HCT116 (cell line): ENCODE measurements at regions not wholly inside any gene's neighbourhood (a gene's known extent, or its start where the extent isn't known, plus 50 kb on each side); places are given as distances from the start of the nearest gene placed in this dataset.

ENCODE experiments used
- ATAC-seq: fragments of 200-7000 bp; cut with Tn5 transposase; 2 replicates; pipeline ENCODE4 v1.9.1; 2020; ENCODE audit warnings: mild to moderate bottlenecking, moderate library complexity
- BruUV-seq: library from RNA; stranded (reverse); fragments of 400-500 nt; replicated peaks from 2 replicates; lab custom pipeline; 2021; lab: Mats Ljungman, UMichigan
- CTCF ChIA-PET: fragments of 300-600 bp; sonication (Branson Sonifier 250); formaldehyde crosslinking; loops from one replicate; lab custom pipeline; 2021; ENCODE audit warnings: antibody characterized with exemption; lab: Charles Lee
- POLR2A ChIA-PET: fragments of 300-600, 350-600 bp; sonication (Branson Sonifier 250); formaldehyde crosslinking; loops from one replicate; lab custom pipeline; 2021; ENCODE audit warnings: antibody characterized with exemption; lab: Charles Lee
- RAD21 ChIA-PET, 2 experiments: fragments of 300-600 bp; sonication (Branson Sonifier 250); formaldehyde crosslinking; loops; one replicate each; lab custom pipeline; 2023; ENCODE audit warnings: low total read pairs in 2 of 2; ENCODE audit not compliant: uncharacterized antibody in 2 of 2, unreplicated experiment in 2 of 2, low non-redundant PET in 1 of 2; lab: Charles Lee
- DNase-seq: peaks from one replicate; pipeline ENCODE4 v3.0.0-alpha.2; 2010; ENCODE audit warnings: low read depth, low spot score
- H2AFZ ChIP-seq: fragments of 200-600 bp; shearing (Covaris generic), sonication (generic); 2 replicates; pipeline ENCODE4 v1.6.1; 2017; ENCODE audit warnings: low read depth, mixed run types, mixed read lengths, antibody characterized with exemption, low read length; ENCODE audit not compliant: poor library complexity, severe bottlenecking
- H3K27ac ChIP-seq: 2 replicates; pipeline ENCODE4 v1.5.1; 2012; ENCODE audit warnings: low read depth, low read length
- H3K27me3 ChIP-seq: fragments of 200-600 bp; sonication (generic); 2 replicates; pipeline ENCODE4 v1.6.1; 2016; ENCODE audit warnings: mixed run types, low read length, mixed read lengths; ENCODE audit not compliant: insufficient read depth
- H3K36me3 ChIP-seq, 2 experiments: fragments of 200-500 bp in 1 of 2; fragments of 200-600 bp in 1 of 2; sonication (Bioruptor generic) in 1 of 2; sonication (generic) in 1 of 2; 2 replicates each; pipeline versions ENCODE4 v1.5.1 to v1.6.1; 2014 to 2016; ENCODE audit warnings: low read length in 2 of 2, inconsistent platforms in 1 of 2, mixed read lengths in 1 of 2, mixed run types in 1 of 2; ENCODE audit not compliant: insufficient read depth in 2 of 2, control insufficient read depth in 1 of 2
- H3K4me1 ChIP-seq, 2 experiments: fragments of 200-600 bp in 1 of 2; sonication (generic) in 1 of 2; 2 replicates each; pipeline versions ENCODE4 v1.5.1 to v1.6.1; 2012 to 2017; ENCODE audit warnings: low read length in 2 of 2, inconsistent platforms in 1 of 2, mild to moderate bottlenecking in 1 of 2, mixed read lengths in 1 of 2, mixed run types in 1 of 2, moderate library complexity in 1 of 2; ENCODE audit not compliant: insufficient read depth in 2 of 2, control insufficient read depth in 1 of 2
- H3K4me2 ChIP-seq: fragments of 200-600 bp; sonication (generic); 2 replicates; pipeline ENCODE4 v1.6.1; 2017; ENCODE audit warnings: mixed run types, low read length, mixed read lengths
- H3K4me3 ChIP-seq, 2 experiments: fragments of 200-600 bp in 1 of 2; sonication (generic) in 1 of 2; replicated peaks in 1 of 2; 2 replicates each; pipeline ENCODE4 v1.5.1; 2011 to 2016; ENCODE audit warnings: low read length in 2 of 2, control low read depth in 1 of 2, low read depth in 1 of 2, mild to moderate bottlenecking in 1 of 2, mixed read lengths in 1 of 2, mixed run types in 1 of 2
- H3K79me2 ChIP-seq: fragments of 200-600 bp; sonication (generic); 2 replicates; pipeline ENCODE4 v1.6.1; 2017; ENCODE audit warnings: mild to moderate bottlenecking, mixed run types, low read length, moderate library complexity, mixed read lengths; ENCODE audit not compliant: insufficient read depth
- H3K9ac ChIP-seq: fragments of 200-600 bp; sonication (generic); 2 replicates; pipeline ENCODE4 v1.6.1; 2016; ENCODE audit warnings: low read length, mixed read lengths
- H3K9me2 ChIP-seq: fragments of 200-600 bp; sonication (generic), shearing (Covaris generic); 2 replicates; pipeline ENCODE4 v1.6.1; 2017; ENCODE audit warnings: mixed run types, mild to moderate bottlenecking, moderate library complexity; ENCODE audit not compliant: insufficient read depth
- H3K9me3 ChIP-seq, 2 experiments: fragments of 200-500 bp in 1 of 2; fragments of 200-600 bp in 1 of 2; sonication (Bioruptor generic) in 1 of 2; sonication (generic) in 1 of 2; 2 replicates each; pipeline ENCODE4 v1.6.1; 2014 to 2017; ENCODE audit warnings: low read length in 2 of 2, mixed read lengths in 2 of 2, inconsistent platforms in 1 of 2, low read depth in 1 of 2, mild to moderate bottlenecking in 1 of 2, mixed run types in 1 of 2, moderate library complexity in 1 of 2; ENCODE audit not compliant: control insufficient read depth in 1 of 2, insufficient read depth in 1 of 2
- H4K20me1 ChIP-seq: fragments of 200-600 bp; sonication (generic), shearing (Covaris generic); 2 replicates; pipeline ENCODE4 v1.6.1; 2017; ENCODE audit warnings: mixed run types, mild to moderate bottlenecking, moderate library complexity; ENCODE audit not compliant: insufficient read depth
- CEBPB ChIP-seq: IDR thresholded peaks from 2 replicates; pipeline ENCODE4 v1.6.1; 2012; ENCODE audit warnings: low read depth
- ELF1 ChIP-seq: IDR thresholded peaks from 2 replicates; pipeline ENCODE4 v1.6.1; 2012; ENCODE audit warnings: low read depth, borderline replicate concordance
- EZH2 ChIP-seq: fragments of 200-600 bp; sonication (generic); IDR thresholded peaks from 2 replicates; pipeline ENCODE4 v1.6.1; 2017; ENCODE audit warnings: antibody characterized with exemption, mixed run types
- JUND ChIP-seq: IDR thresholded peaks from 2 replicates; pipeline ENCODE4 v1.6.1; 2012
- POLR2AphosphoS5 ChIP-seq: IDR thresholded peaks from 2 replicates; pipeline ENCODE4 v1.6.1; 2011; ENCODE audit warnings: mild to moderate bottlenecking, low read depth, low read length, moderate library complexity
- RAD21 ChIP-seq: IDR thresholded peaks from 2 replicates; pipeline ENCODE4 v1.6.1; 2012; ENCODE audit warnings: low read depth, mild to moderate bottlenecking
- SIN3A ChIP-seq: IDR thresholded peaks from 2 replicates; pipeline ENCODE4 v1.6.1; 2012; ENCODE audit warnings: low read depth
- YY1 ChIP-seq: IDR thresholded peaks from 2 replicates; pipeline ENCODE4 v1.6.1; 2011; ENCODE audit warnings: low read length, low read depth, moderate library complexity, mild to moderate bottlenecking; ENCODE audit not compliant: insufficient replicate concordance; ENCODE audit errors: extremely low read depth
- intact Hi-C: fragments of 100-400 bp; cut with micrococcal nuclease; formaldehyde crosslinking; loops from 2 replicates; pipeline ENCODE4 v1.10.0; 2022
- TF ChIP-seq, protein P1 (sequence below): IDR thresholded peaks from 2 replicates; pipeline ENCODE4 v1.6.1; 2012; ENCODE audit warnings: low read depth
- TF ChIP-seq, protein P2 (sequence below): IDR thresholded peaks from 2 replicates; pipeline ENCODE4 v1.6.1; 2011; ENCODE audit warnings: mild to moderate bottlenecking, low read length, moderate library complexity; ENCODE audit not compliant: insufficient replicate concordance; ENCODE audit errors: extremely low read depth
- TF ChIP-seq, protein P3 (sequence below): IDR thresholded peaks from 2 replicates; pipeline ENCODE4 v1.6.1; 2012

DNA sequence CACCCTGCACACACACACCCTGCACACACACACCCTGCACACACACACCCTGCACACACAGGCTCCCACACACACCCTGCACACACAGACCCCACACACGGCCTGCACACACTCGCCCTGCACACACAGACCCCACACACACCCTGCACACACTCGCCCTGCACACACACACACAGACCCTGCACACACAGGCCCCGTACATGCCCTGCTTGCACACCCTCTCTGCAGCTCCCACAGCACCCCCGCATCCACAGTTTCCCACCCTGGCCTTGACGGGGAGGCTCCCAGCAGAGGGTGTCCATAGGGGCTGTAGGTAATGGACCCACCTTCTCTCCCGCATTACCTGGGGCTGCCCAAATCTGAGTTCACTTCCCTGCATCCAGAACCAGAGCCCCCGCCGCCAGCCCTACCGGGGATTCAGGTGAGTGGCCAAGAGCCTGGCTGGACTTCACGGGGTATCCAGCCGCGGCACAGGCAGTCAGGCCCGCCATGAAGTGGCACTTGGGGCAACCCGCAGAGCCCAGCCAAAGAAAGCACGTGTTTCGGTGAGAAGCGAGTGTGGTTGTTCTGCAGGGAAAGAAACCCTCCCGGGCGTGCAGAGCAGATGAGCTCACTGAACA is 88.6 kb upstream of the GPC1 start:
- BruUV-seq = no TSS peak
- POLR2A ChIA-PET = no interaction called here
- H2AFZ ChIP-seq = no peak overlapping the region
- H3K4me2 ChIP-seq = no peak overlapping the region
- DNase-seq = no peak
- ATAC-seq = no peak
- intact Hi-C loops = no loop called here
- no peaks in the 10 kb centered on the region for H3K36me3 ChIP-seq
- H3K27ac ChIP-seq = no peak overlapping the region
- TF ChIP-seq RAD21 (no peak), CEBPB (no peak)
- TF ChIP-seq, protein P1, sequence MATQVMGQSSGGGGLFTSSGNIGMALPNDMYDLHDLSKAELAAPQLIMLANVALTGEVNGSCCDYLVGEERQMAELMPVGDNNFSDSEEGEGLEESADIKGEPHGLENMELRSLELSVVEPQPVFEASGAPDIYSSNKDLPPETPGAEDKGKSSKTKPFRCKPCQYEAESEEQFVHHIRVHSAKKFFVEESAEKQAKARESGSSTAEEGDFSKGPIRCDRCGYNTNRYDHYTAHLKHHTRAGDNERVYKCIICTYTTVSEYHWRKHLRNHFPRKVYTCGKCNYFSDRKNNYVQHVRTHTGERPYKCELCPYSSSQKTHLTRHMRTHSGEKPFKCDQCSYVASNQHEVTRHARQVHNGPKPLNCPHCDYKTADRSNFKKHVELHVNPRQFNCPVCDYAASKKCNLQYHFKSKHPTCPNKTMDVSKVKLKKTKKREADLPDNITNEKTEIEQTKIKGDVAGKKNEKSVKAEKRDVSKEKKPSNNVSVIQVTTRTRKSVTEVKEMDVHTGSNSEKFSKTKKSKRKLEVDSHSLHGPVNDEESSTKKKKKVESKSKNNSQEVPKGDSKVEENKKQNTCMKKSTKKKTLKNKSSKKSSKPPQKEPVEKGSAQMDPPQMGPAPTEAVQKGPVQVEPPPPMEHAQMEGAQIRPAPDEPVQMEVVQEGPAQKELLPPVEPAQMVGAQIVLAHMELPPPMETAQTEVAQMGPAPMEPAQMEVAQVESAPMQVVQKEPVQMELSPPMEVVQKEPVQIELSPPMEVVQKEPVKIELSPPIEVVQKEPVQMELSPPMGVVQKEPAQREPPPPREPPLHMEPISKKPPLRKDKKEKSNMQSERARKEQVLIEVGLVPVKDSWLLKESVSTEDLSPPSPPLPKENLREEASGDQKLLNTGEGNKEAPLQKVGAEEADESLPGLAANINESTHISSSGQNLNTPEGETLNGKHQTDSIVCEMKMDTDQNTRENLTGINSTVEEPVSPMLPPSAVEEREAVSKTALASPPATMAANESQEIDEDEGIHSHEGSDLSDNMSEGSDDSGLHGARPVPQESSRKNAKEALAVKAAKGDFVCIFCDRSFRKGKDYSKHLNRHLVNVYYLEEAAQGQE = no peak
- peaks cover 10 to 20% of the 10 kb centered on the region in 2 experiments; a peak in 2 of 4 replicates for H3K9me3 ChIP-seq
- no peak overlapping the region for H3K9ac ChIP-seq
- CTCF ChIA-PET = no interaction called here
- H4K20me1 ChIP-seq = no peaks in the 10 kb centered on the region
- RAD21 ChIA-PET = no interaction called here
- no peaks in the 10 kb centered on the region for H3K79me2 ChIP-seq
- no peaks in the 10 kb centered on the region for H3K4me1 ChIP-seq
- H3K4me3 ChIP-seq = no peak overlapping the region
- no peaks in the 10 kb centered on the region for H3K9me2 ChIP-seq
- no peaks in the 10 kb centered on the region for H3K27me3 ChIP-seq

DNA sequence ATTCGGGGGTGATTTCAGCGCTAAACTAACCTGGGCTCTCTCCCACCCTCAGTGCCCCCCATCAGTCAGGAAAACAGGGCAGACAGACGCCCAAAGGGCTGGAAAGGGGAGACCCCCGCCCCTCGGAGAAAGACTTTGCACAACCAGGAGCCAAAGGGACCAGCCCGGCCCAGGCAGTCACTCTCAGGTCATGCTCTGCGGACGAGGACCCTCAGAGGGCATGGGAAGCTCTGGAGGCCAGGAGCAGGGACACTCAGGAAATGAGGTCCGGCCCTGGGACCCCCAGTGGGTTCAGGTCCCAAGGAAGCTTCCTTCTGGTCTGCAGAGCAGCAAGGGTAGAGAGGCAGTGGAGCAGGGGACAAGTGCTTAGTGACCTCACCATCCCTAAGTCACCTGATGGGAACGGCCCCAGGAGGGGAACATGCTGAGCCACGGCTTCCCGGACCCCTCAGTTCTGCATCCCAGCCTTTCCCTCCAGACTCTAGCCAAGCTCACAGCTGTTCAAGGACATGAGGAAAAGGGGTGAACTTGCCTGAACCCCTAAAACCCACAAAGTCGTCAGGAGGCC is 88.0 kb upstream of the GPC1 start:
- DNase-seq (no peak), ATAC-seq (no peak)
- ChIA-PET RAD21 (no interaction called here), POLR2A (no interaction called here), CTCF (no interaction called here)
- Histone ChIP-seq H3K27me3 (no peaks in the 10 kb centered on the region), H3K36me3 (no peaks in the 10 kb centered on the region), H3K4me3 (no peak overlapping the region), H3K4me2 (no peak overlapping the region), H3K9me2 (no peaks in the 10 kb centered on the region), H3K4me1 (no peaks in the 10 kb centered on the region), H3K9me3 (peaks cover 10 to 20% of the 10 kb centered on the region in 2 experiments; a peak in 2 of 4 replicates), H2AFZ (no peak overlapping the region), H3K27ac (no peak overlapping the region), H4K20me1 (no peaks in the 10 kb centered on the region), H3K79me2 (no peaks in the 10 kb centered on the region), H3K9ac (no peak overlapping the region)
- no TSS peak for BruUV-seq
- intact Hi-C loops = no loop called here
- TF ChIP-seq SIN3A (no peak), JUND (no peak), RAD21 (no peak), EZH2 (no peak), ELF1 (no peak), POLR2AphosphoS5 (no peak), YY1 (no peak)
- TF ChIP-seq, protein P2, sequence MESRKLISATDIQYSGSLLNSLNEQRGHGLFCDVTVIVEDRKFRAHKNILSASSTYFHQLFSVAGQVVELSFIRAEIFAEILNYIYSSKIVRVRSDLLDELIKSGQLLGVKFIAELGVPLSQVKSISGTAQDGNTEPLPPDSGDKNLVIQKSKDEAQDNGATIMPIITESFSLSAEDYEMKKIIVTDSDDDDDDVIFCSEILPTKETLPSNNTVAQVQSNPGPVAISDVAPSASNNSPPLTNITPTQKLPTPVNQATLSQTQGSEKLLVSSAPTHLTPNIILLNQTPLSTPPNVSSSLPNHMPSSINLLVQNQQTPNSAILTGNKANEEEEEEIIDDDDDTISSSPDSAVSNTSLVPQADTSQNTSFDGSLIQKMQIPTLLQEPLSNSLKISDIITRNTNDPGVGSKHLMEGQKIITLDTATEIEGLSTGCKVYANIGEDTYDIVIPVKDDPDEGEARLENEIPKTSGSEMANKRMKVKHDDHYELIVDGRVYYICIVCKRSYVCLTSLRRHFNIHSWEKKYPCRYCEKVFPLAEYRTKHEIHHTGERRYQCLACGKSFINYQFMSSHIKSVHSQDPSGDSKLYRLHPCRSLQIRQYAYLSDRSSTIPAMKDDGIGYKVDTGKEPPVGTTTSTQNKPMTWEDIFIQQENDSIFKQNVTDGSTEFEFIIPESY = no peak
- TF ChIP-seq, protein P3, sequence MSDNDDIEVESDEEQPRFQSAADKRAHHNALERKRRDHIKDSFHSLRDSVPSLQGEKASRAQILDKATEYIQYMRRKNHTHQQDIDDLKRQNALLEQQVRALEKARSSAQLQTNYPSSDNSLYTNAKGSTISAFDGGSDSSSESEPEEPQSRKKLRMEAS = no peak
